ENCODE measurements at regions not wholly inside any gene's neighbourhood (a gene's known extent, or its start where the extent isn't known, plus 50 kb on each side); places are given as distances from the start of the nearest gene placed in this dataset.

GRCh38 chr10:9091530-9092093 is 1037.1 kb downstream of the GATA3 start:
- Histone ChIP-seq H3K4me3 (no peak overlapping the region), H3K9me3 (no peaks in the 10 kb centered on the region), H3K27ac (no peak overlapping the region), H3K27me3 (no peaks in the 10 kb centered on the region), H3K4me1 (no peaks in the 10 kb centered on the region), H3K36me3 (no peaks in the 10 kb centered on the region)
- 40 to 50% methylated on average over 3 of the region's 3 CpGs for WGBS, 2 donors
- DNase-seq (no peak), FAIRE-seq (no peak), ATAC-seq (no peak)
- intact Hi-C loops (cut with DNase I), result no loop called here
- TF ChIP-seq CTCF (IDR thresholded peaks at IDR 0.05), result no peak

- Histone ChIP-seq H3K4me3 (no peak overlapping the region), H3K9me3 (no peaks in the 10 kb centered on the region), H3K27ac (no peak overlapping the region), H3K36me3 (no peaks in the 10 kb centered on the region), H3K4me1 (no peaks in the 10 kb centered on the region), H3K27me3 (no peaks in the 10 kb centered on the region)
- FAIRE-seq, result no peak
- ATAC-seq, result no peak
- WGBS, 2 donors, result 59 to 84% methylated on average over 4 of the region's 4 CpGs
- TF ChIP-seq CTCF (IDR thresholded peaks at IDR 0.05), result no peak
- intact Hi-C loops (cut with DNase I), result no loop called here
- no peak for DNase-seq
These were observed 1041.8 kb downstream of the GATA3 start for GRCh38 chr10:9096288-9096687.

- FAIRE-seq, result no peak
- H3K4me3 ChIP-seq, result no peak overlapping the region
These were observed 1042.9 kb downstream of the GATA3 start for GRCh38 chr10:9097206-9097990.

GRCh38 chr10:9097991-9098306 is 1043.5 kb downstream of the GATA3 start:
- Histone ChIP-seq H3K27me3 (no peaks in the 10 kb centered on the region), H3K4me3 (no peak overlapping the region), H3K36me3 (no peaks in the 10 kb centered on the region), H3K27ac (no peak overlapping the region), H3K9me3 (no peaks in the 10 kb centered on the region), H3K4me1 (no peaks in the 10 kb centered on the region)
- TF ChIP-seq CTCF (IDR thresholded peaks at IDR 0.05), result no peak
- intact Hi-C loops (cut with DNase I), result no loop called here
- FAIRE-seq, result no peak
- no peak for DNase-seq
- WGBS, 2 donors, result 50 to 51% methylated on average over 4 of the region's 4 CpGs
- ATAC-seq, result no peak

More at GRCh38 chr10:9097206-9097990, 1042.9 kb downstream of the GATA3 start:
- Histone ChIP-seq H3K36me3 (no peaks in the 10 kb centered on the region), H3K27me3 (no peaks in the 10 kb centered on the region), H3K4me1 (no peaks in the 10 kb centered on the region), H3K27ac (no peak overlapping the region), H3K9me3 (no peaks in the 10 kb centered on the region)
- intact Hi-C loops (cut with DNase I), result no loop called here
- TF ChIP-seq CTCF (IDR thresholded peaks at IDR 0.05), result no peak
- no peak for DNase-seq
- 34 to 40% methylated on average over 2 of the region's 2 CpGs for WGBS, 2 donors
- ATAC-seq, result no peak

GRCh38 chr10:9102026-9102425 is 1047.5 kb downstream of the GATA3 start:
- no peak for TF ChIP-seq CTCF (IDR thresholded peaks at IDR 0.05)
- no peaks in the 10 kb centered on the region for H3K9me3 ChIP-seq
- DNase-seq, result no peak

More at GRCh38 chr10:9102026-9102425, 1047.5 kb downstream of the GATA3 start:
- Histone ChIP-seq H3K4me3 (no peak overlapping the region), H3K27me3 (no peaks in the 10 kb centered on the region), H3K27ac (no peak overlapping the region), H3K4me1 (no peaks in the 10 kb centered on the region), H3K36me3 (no peaks in the 10 kb centered on the region)
- intact Hi-C loops (cut with DNase I), result no loop called here
- ATAC-seq (no peak), FAIRE-seq (no peak)
- WGBS, 2 donors, result 45 to 60% methylated on average over 4 of the region's 4 CpGs
